HCT116 (cell line): ENCODE measurements at regions not wholly inside any gene's neighbourhood (a gene's known extent, or its start where the extent isn't known, plus 50 kb on each side); places are given as distances from the start of the nearest gene placed in this dataset.

Experiments
- ATAC-seq: fragments of 200-7000 bp; cut with Tn5 transposase; 2 replicates; pipeline ENCODE4 v1.9.1; 2020; ENCODE audit warnings: mild to moderate bottlenecking, moderate library complexity
- BruUV-seq: library from RNA; stranded (reverse); fragments of 400-500 nt; replicated peaks from 2 replicates; lab custom pipeline; 2021; lab: Mats Ljungman, UMichigan
- CTCF ChIA-PET: fragments of 300-600 bp; sonication (Branson Sonifier 250); formaldehyde crosslinking; loops from one replicate; lab custom pipeline; 2021; ENCODE audit warnings: antibody characterized with exemption; lab: Charles Lee
- POLR2A ChIA-PET: fragments of 300-600, 350-600 bp; sonication (Branson Sonifier 250); formaldehyde crosslinking; loops from one replicate; lab custom pipeline; 2021; ENCODE audit warnings: antibody characterized with exemption; lab: Charles Lee
- RAD21 ChIA-PET, 2 experiments: fragments of 300-600 bp; sonication (Branson Sonifier 250); formaldehyde crosslinking; loops; one replicate each; lab custom pipeline; 2023; ENCODE audit warnings: low total read pairs in 2 of 2; ENCODE audit not compliant: uncharacterized antibody in 2 of 2, unreplicated experiment in 2 of 2, low non-redundant PET in 1 of 2; lab: Charles Lee
- DNase-seq: peaks from one replicate; pipeline ENCODE4 v3.0.0-alpha.2; 2010; ENCODE audit warnings: low read depth, low spot score
- H2AFZ ChIP-seq: fragments of 200-600 bp; shearing (Covaris generic), sonication (generic); 2 replicates; pipeline ENCODE4 v1.6.1; 2017; ENCODE audit warnings: low read depth, mixed run types, mixed read lengths, antibody characterized with exemption, low read length; ENCODE audit not compliant: poor library complexity, severe bottlenecking
- H3K27ac ChIP-seq: 2 replicates; pipeline ENCODE4 v1.5.1; 2012; ENCODE audit warnings: low read depth, low read length
- H3K27me3 ChIP-seq: fragments of 200-600 bp; sonication (generic); 2 replicates; pipeline ENCODE4 v1.6.1; 2016; ENCODE audit warnings: mixed run types, low read length, mixed read lengths; ENCODE audit not compliant: insufficient read depth
- H3K36me3 ChIP-seq, 2 experiments: fragments of 200-500 bp in 1 of 2; fragments of 200-600 bp in 1 of 2; sonication (Bioruptor generic) in 1 of 2; sonication (generic) in 1 of 2; 2 replicates each; pipeline versions ENCODE4 v1.5.1 to v1.6.1; 2014 to 2016; ENCODE audit warnings: low read length in 2 of 2, inconsistent platforms in 1 of 2, mixed read lengths in 1 of 2, mixed run types in 1 of 2; ENCODE audit not compliant: insufficient read depth in 2 of 2, control insufficient read depth in 1 of 2
- H3K4me1 ChIP-seq, 2 experiments: fragments of 200-600 bp in 1 of 2; sonication (generic) in 1 of 2; 2 replicates each; pipeline versions ENCODE4 v1.5.1 to v1.6.1; 2012 to 2017; ENCODE audit warnings: low read length in 2 of 2, inconsistent platforms in 1 of 2, mild to moderate bottlenecking in 1 of 2, mixed read lengths in 1 of 2, mixed run types in 1 of 2, moderate library complexity in 1 of 2; ENCODE audit not compliant: insufficient read depth in 2 of 2, control insufficient read depth in 1 of 2
- H3K4me2 ChIP-seq: fragments of 200-600 bp; sonication (generic); 2 replicates; pipeline ENCODE4 v1.6.1; 2017; ENCODE audit warnings: mixed run types, low read length, mixed read lengths
- H3K4me3 ChIP-seq, 2 experiments: fragments of 200-600 bp in 1 of 2; sonication (generic) in 1 of 2; replicated peaks in 1 of 2; 2 replicates each; pipeline ENCODE4 v1.5.1; 2011 to 2016; ENCODE audit warnings: low read length in 2 of 2, control low read depth in 1 of 2, low read depth in 1 of 2, mild to moderate bottlenecking in 1 of 2, mixed read lengths in 1 of 2, mixed run types in 1 of 2
- H3K79me2 ChIP-seq: fragments of 200-600 bp; sonication (generic); 2 replicates; pipeline ENCODE4 v1.6.1; 2017; ENCODE audit warnings: mild to moderate bottlenecking, mixed run types, low read length, moderate library complexity, mixed read lengths; ENCODE audit not compliant: insufficient read depth
- H3K9ac ChIP-seq: fragments of 200-600 bp; sonication (generic); 2 replicates; pipeline ENCODE4 v1.6.1; 2016; ENCODE audit warnings: low read length, mixed read lengths
- H3K9me2 ChIP-seq: fragments of 200-600 bp; sonication (generic), shearing (Covaris generic); 2 replicates; pipeline ENCODE4 v1.6.1; 2017; ENCODE audit warnings: mixed run types, mild to moderate bottlenecking, moderate library complexity; ENCODE audit not compliant: insufficient read depth
- H3K9me3 ChIP-seq, 2 experiments: fragments of 200-500 bp in 1 of 2; fragments of 200-600 bp in 1 of 2; sonication (Bioruptor generic) in 1 of 2; sonication (generic) in 1 of 2; 2 replicates each; pipeline ENCODE4 v1.6.1; 2014 to 2017; ENCODE audit warnings: low read length in 2 of 2, mixed read lengths in 2 of 2, inconsistent platforms in 1 of 2, low read depth in 1 of 2, mild to moderate bottlenecking in 1 of 2, mixed run types in 1 of 2, moderate library complexity in 1 of 2; ENCODE audit not compliant: control insufficient read depth in 1 of 2, insufficient read depth in 1 of 2
- H4K20me1 ChIP-seq: fragments of 200-600 bp; sonication (generic), shearing (Covaris generic); 2 replicates; pipeline ENCODE4 v1.6.1; 2017; ENCODE audit warnings: mixed run types, mild to moderate bottlenecking, moderate library complexity; ENCODE audit not compliant: insufficient read depth
- ATF3 ChIP-seq: IDR thresholded peaks from 2 replicates; pipeline ENCODE4 v1.6.1; 2012
- CBX3 ChIP-seq: IDR thresholded peaks from 2 replicates; pipeline ENCODE4 v1.6.1; 2012; ENCODE audit warnings: low read depth
- CEBPB ChIP-seq: IDR thresholded peaks from 2 replicates; pipeline ENCODE4 v1.6.1; 2012; ENCODE audit warnings: low read depth
- CTCF ChIP-seq, 3 experiments: fragments of 200-600 bp in 1 of 3; sonication (generic) in 1 of 3; IDR thresholded peaks in 2 of 3; conservative IDR thresholded peaks in 1 of 3; 2 replicates each; pipeline ENCODE4 v1.5.1; 2012 to 2017; ENCODE audit warnings: low read depth in 2 of 3, low read length in 2 of 3, antibody characterized with exemption in 1 of 3, borderline replicate concordance in 1 of 3, control low read depth in 1 of 3, mild to moderate bottlenecking in 1 of 3, mixed read lengths in 1 of 3, mixed run types in 1 of 3, moderate library complexity in 1 of 3; ENCODE audit not compliant: insufficient read depth in 1 of 3
- EGR1 ChIP-seq: IDR thresholded peaks from 2 replicates; pipeline ENCODE4 v1.6.1; 2012; ENCODE audit warnings: low read depth
- ELF1 ChIP-seq: IDR thresholded peaks from 2 replicates; pipeline ENCODE4 v1.6.1; 2012; ENCODE audit warnings: low read depth, borderline replicate concordance
- JUND ChIP-seq: IDR thresholded peaks from 2 replicates; pipeline ENCODE4 v1.6.1; 2012
- POLR2AphosphoS5 ChIP-seq: IDR thresholded peaks from 2 replicates; pipeline ENCODE4 v1.6.1; 2011; ENCODE audit warnings: mild to moderate bottlenecking, low read depth, low read length, moderate library complexity
- SRF ChIP-seq: IDR thresholded peaks from 2 replicates; pipeline ENCODE4 v1.6.1; 2012; ENCODE audit warnings: low read depth
- YY1 ChIP-seq: IDR thresholded peaks from 2 replicates; pipeline ENCODE4 v1.6.1; 2011; ENCODE audit warnings: low read length, low read depth, moderate library complexity, mild to moderate bottlenecking; ENCODE audit not compliant: insufficient replicate concordance; ENCODE audit errors: extremely low read depth
- ZFX ChIP-seq: fragments of 450-650 bp; IDR thresholded peaks from 2 replicates; pipeline ENCODE4 v1.6.1; 2017
- intact Hi-C: fragments of 100-400 bp; cut with micrococcal nuclease; formaldehyde crosslinking; loops from 2 replicates; pipeline ENCODE4 v1.10.0; 2022

- no peak overlapping the region for H3K27ac ChIP-seq
- H4K20me1 ChIP-seq, result no peaks in the 10 kb centered on the region
- no peaks in the 10 kb centered on the region for H3K9me2 ChIP-seq
- H3K9ac ChIP-seq, result no peak overlapping the region
- no peak overlapping the region for H3K4me3 ChIP-seq
- BruUV-seq, result no TSS peak
- ChIA-PET CTCF (no interaction called here), POLR2A (no interaction called here), RAD21 (no interaction called here)
- peak overlapping the region; percentile 61 for H2AFZ ChIP-seq
- H3K27me3 ChIP-seq, result no peaks in the 10 kb centered on the region
- H3K4me1 ChIP-seq, result no peaks in the 10 kb centered on the region
- no peaks in the 10 kb centered on the region for H3K36me3 ChIP-seq
- DNase-seq (no peak), ATAC-seq (no peak)
- no peak overlapping the region for H3K4me2 ChIP-seq
- intact Hi-C loops, result no loop called here
- TF ChIP-seq SRF, result no peak
- TF ChIP-seq ELF1, result no peak
- TF ChIP-seq YY1, result no peak
- TF ChIP-seq ZFX, result no peak
- no peak for TF ChIP-seq CBX3
- no peak for TF ChIP-seq EGR1
- TF ChIP-seq CTCF (IDR thresholded peaks at IDR 0.05 in 2 of 3, conservative IDR thresholded peaks at IDR 0.05 in 1 of 3; ENCODE audit: borderline replicate concordance in 1 of 3, insufficient read depth in 1 of 3, low read depth in 2 of 3, low read length in 2 of 3), result no peak
- no peak for TF ChIP-seq JUND
- no peak for TF ChIP-seq ATF3
- no peak for TF ChIP-seq CEBPB
- TF ChIP-seq POLR2AphosphoS5, result no peak
- H3K9me3 ChIP-seq, result no peaks in the 10 kb centered on the region
- no peaks in the 10 kb centered on the region for H3K79me2 ChIP-seq
Observed at GRCh38 chr1:188557053-188557452, 1728.3 kb downstream of the PLA2G4A start.
